ENCODE measurements at regions not wholly inside any gene's neighbourhood (a gene's known extent, or its start where the extent isn't known, plus 50 kb on each side); places are given as distances from the start of the nearest gene placed in this dataset.

DNA sequence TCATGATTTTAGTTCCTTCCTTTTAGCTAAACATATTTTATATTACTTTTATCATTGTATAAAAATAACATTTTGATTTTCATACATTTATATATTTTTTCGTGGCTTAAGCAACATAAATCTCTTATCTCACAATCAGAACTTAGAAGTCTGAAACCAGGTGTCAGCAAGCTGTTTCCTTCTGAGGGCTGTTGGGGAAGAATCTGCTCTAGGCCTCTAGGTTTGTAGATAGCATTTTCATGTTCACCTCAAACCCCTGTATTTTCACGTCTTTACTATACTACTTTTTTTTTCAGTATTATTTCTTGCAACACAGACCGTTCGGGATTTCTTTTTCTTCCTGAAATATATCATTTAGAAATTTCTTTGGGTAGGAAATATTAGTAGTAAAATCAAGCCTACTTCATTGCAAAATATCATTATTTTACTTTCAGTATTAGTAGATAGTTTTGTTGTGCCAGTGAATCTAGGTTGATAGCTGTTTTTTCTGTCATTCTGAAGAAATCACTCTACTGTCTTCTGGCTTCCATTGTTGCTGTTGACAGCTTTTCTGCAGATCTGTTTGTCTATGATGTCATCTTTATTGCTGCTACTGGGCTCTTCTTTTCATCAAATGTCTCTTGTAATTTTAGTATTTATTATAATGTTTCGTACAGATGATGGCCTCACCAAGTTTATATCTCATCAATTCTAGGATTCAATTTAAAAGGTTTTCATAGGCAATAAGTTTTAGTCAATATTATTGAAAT is 756.3 kb downstream of the VGLL3 start:
- ChIA-PET CTCF (no interaction called here), POLR2A (no interaction called here)
- no peaks in the 10 kb centered on the region for H3K36me3 ChIP-seq (ENCODE audit: insufficient read depth, low read length)
- H3K27me3 Mint-ChIP-seq = no peaks in the 10 kb centered on the region
- no peak for DNase-seq
- H3K36me3 Mint-ChIP-seq = no peaks in the 10 kb centered on the region
- no peaks in the 10 kb centered on the region for H3K4me1 ChIP-seq (ENCODE audit: insufficient read depth, low read length)
- H3K9me3 ChIP-seq (ENCODE audit: low read length) = no peaks in the 10 kb centered on the region
- H3K27ac ChIP-seq (ENCODE audit: low read depth, low read length) = no peak overlapping the region
- no peaks in the 10 kb centered on the region for H3K27me3 ChIP-seq (ENCODE audit: insufficient read depth, low read length, poor library complexity, severe bottlenecking)
- no peak overlapping the region for H3K4me3 ChIP-seq (ENCODE audit: low read length)
- H3K4me3 Mint-ChIP-seq = no peak overlapping the region
- H3K4me1 Mint-ChIP-seq = no peaks in the 10 kb centered on the region
- H3K27ac Mint-ChIP-seq = no peak overlapping the region
- H3K9me3 Mint-ChIP-seq = peaks cover 0 to 26% (median 2%) of the 10 kb centered on the region in 5 donors

DNA sequence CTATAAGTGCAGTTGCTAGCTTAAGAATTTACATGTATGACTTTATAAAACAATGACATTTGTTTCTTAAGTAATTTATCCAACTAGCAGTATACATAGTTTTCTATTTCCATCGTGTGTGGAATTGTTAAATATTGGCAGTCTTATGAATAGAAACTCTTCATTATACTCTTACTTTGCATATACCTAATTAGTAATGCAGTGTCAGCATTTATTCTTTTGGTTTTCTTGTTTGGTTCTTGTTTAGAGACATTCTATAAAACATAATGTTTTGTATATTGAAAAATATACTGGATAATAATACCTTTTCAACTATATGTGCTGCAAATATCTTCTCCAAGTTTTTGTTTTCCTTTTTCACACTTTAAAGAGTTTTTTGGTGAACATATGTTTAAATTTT is 760.2 kb downstream of the VGLL3 start:
- CTCF ChIA-PET = no interaction called here
- no peak overlapping the region for H3K4me3 Mint-ChIP-seq
- POLR2A ChIA-PET = no interaction called here
- no peak for DNase-seq
- Histone ChIP-seq H3K4me1 (ENCODE audit: insufficient read depth, low read length) (no peaks in the 10 kb centered on the region), H3K36me3 (ENCODE audit: insufficient read depth, low read length) (no peaks in the 10 kb centered on the region), H3K9me3 (ENCODE audit: low read length) (no peaks in the 10 kb centered on the region), H3K27me3 (ENCODE audit: insufficient read depth, low read length, poor library complexity, severe bottlenecking) (no peaks in the 10 kb centered on the region), H3K4me3 (ENCODE audit: low read length) (no peak overlapping the region), H3K27ac (ENCODE audit: low read depth, low read length) (no peak overlapping the region)
- peaks cover 0 to 22% (median 2%) of the 10 kb centered on the region in 5 donors for H3K9me3 Mint-ChIP-seq
- H3K27ac Mint-ChIP-seq = no peak overlapping the region
- no peaks in the 10 kb centered on the region for H3K36me3 Mint-ChIP-seq
- H3K4me1 Mint-ChIP-seq = no peaks in the 10 kb centered on the region
- no peaks in the 10 kb centered on the region for H3K27me3 Mint-ChIP-seq

DNA sequence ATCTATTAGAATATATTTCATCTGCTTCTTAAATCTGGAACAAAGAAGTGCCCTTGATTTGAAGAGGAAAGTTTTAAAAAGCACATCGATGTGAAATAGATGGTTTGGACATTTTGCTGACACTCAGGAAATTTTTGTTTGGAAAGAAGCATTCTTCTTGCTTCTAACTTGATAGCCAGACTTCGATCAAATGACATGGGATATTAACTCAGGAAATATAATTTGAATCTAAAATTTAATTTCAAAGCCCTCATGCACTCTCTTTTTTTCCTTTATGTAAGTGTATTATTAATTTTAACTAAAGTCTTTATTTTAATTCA is 761.2 kb downstream of the VGLL3 start:
- Histone ChIP-seq H3K27ac (ENCODE audit: low read depth, low read length) (no peak overlapping the region), H3K4me1 (ENCODE audit: insufficient read depth, low read length) (no peaks in the 10 kb centered on the region), H3K4me3 (ENCODE audit: low read length) (no peak overlapping the region), H3K36me3 (ENCODE audit: insufficient read depth, low read length) (no peaks in the 10 kb centered on the region), H3K27me3 (ENCODE audit: insufficient read depth, low read length, poor library complexity, severe bottlenecking) (no peaks in the 10 kb centered on the region), H3K9me3 (ENCODE audit: low read length) (no peaks in the 10 kb centered on the region)
- no peaks in the 10 kb centered on the region for H3K36me3 Mint-ChIP-seq
- POLR2A ChIA-PET = no interaction called here
- H3K27ac Mint-ChIP-seq = no peak overlapping the region
- peaks cover 0 to 20% (median 2%) of the 10 kb centered on the region in 5 donors for H3K9me3 Mint-ChIP-seq
- no peaks in the 10 kb centered on the region for H3K4me1 Mint-ChIP-seq
- CTCF ChIA-PET = no interaction called here
- DNase-seq = no peak
- no peak overlapping the region for H3K4me3 Mint-ChIP-seq
- H3K27me3 Mint-ChIP-seq = no peaks in the 10 kb centered on the region

DNA sequence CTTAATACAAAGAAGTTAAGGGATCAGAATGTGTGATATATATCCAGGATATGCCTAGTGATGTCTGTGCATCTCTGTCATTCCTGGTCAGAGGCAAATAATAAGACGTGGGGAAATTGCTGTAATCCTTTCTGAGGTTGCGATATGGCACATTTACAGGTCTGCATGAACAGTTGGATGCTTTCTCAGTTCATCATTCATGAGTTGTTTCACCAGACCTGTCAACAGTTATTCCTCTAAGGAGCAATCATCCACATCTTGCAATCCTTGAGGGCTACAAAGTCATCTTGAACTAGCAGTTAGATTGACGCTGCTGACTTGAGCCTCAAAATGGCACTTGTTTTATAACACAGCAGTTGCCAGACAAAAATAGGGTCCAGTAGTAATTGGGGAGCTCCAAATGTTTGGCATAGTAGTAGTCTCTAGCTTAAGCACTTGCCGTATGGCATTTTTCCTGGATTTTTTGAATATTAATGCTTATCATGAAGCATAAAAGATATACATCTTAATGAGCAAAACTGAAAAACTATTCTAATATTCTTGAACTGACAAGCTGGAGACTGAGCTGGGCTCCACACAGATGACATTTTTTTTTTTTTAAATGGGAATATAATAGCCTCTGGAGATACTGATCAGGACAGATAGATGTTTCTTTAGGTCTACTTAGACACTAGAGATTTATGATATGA is 761.7 kb downstream of the VGLL3 start:
- Histone ChIP-seq H3K4me3 (ENCODE audit: low read length) (no peak overlapping the region), H3K36me3 (ENCODE audit: insufficient read depth, low read length) (no peaks in the 10 kb centered on the region), H3K4me1 (ENCODE audit: insufficient read depth, low read length) (no peaks in the 10 kb centered on the region), H3K27ac (ENCODE audit: low read depth, low read length) (no peak overlapping the region), H3K27me3 (ENCODE audit: insufficient read depth, low read length, poor library complexity, severe bottlenecking) (no peaks in the 10 kb centered on the region), H3K9me3 (ENCODE audit: low read length) (no peaks in the 10 kb centered on the region)
- no peak for DNase-seq
- Mint-ChIP-seq H3K4me1 (no peaks in the 10 kb centered on the region), H3K9me3 (peaks cover 0 to 21% (median 2%) of the 10 kb centered on the region in 5 donors), H3K27ac (no peak overlapping the region), H3K4me3 (no peak overlapping the region), H3K27me3 (no peaks in the 10 kb centered on the region), H3K36me3 (no peaks in the 10 kb centered on the region)
- ChIA-PET CTCF (no interaction called here), POLR2A (no interaction called here)

DNA sequence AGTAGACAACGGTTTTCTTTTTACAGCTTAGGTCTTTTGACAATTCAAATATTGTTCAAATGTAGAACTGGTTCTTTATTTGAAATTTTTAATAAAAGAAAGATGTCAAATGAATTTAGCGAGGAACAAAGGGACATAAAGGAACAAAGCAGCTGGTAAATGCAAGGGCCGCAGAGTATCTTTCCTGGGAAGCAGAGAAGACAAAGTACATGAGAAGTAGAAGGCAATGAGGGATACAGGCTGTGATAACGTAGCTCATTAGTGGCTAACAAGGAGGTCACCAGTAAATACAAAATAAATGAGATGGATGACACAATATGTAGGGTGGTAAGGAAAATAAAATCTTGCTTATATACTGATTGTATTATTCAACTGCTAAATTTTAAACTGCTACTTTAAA is 762.8 kb downstream of the VGLL3 start:
- Mint-ChIP-seq H3K4me3 (no peak overlapping the region), H3K9me3 (peaks cover 0 to 18% (median 2%) of the 10 kb centered on the region in 5 donors), H3K27me3 (no peaks in the 10 kb centered on the region), H3K36me3 (no peaks in the 10 kb centered on the region), H3K4me1 (no peaks in the 10 kb centered on the region), H3K27ac (no peak overlapping the region)
- Histone ChIP-seq H3K27me3 (ENCODE audit: insufficient read depth, low read length, poor library complexity, severe bottlenecking) (no peaks in the 10 kb centered on the region), H3K4me1 (ENCODE audit: insufficient read depth, low read length) (no peaks in the 10 kb centered on the region), H3K4me3 (ENCODE audit: low read length) (no peak overlapping the region), H3K27ac (ENCODE audit: low read depth, low read length) (no peak overlapping the region), H3K36me3 (ENCODE audit: insufficient read depth, low read length) (no peaks in the 10 kb centered on the region), H3K9me3 (ENCODE audit: low read length) (no peaks in the 10 kb centered on the region)
- ChIA-PET CTCF (no interaction called here), POLR2A (no interaction called here)
- no peak for DNase-seq

GRCh38 chr3:86225461-86225860 is 765.5 kb downstream of the VGLL3 start:
- POLR2A ChIA-PET = no interaction called here
- no peaks in the 10 kb centered on the region for H3K4me1 Mint-ChIP-seq

GRCh38 chr3:86221601-86222000 is 769.3 kb downstream of the VGLL3 start:
- no peak overlapping the region for H3K4me3 ChIP-seq (ENCODE audit: low read length)
- POLR2A ChIA-PET = no interaction called here
- CTCF ChIA-PET = no interaction called here
- H3K9me3 ChIP-seq (ENCODE audit: low read length) = no peaks in the 10 kb centered on the region
- H3K4me1 Mint-ChIP-seq = no peaks in the 10 kb centered on the region
- no peaks in the 10 kb centered on the region for H3K4me1 ChIP-seq (ENCODE audit: insufficient read depth, low read length)
- no peak overlapping the region for H3K27ac Mint-ChIP-seq
- peaks cover 0 to 1% (median 0%) of the 10 kb centered on the region in 3 donors for H3K36me3 Mint-ChIP-seq
- no peaks in the 10 kb centered on the region for H3K27me3 Mint-ChIP-seq
- DNase-seq = no peak
- H3K36me3 ChIP-seq (ENCODE audit: insufficient read depth, low read length) = no peaks in the 10 kb centered on the region
- H3K9me3 Mint-ChIP-seq = peaks cover 11 to 30% (median 13%) of the 10 kb centered on the region in 5 donors
- no peaks in the 10 kb centered on the region for H3K27me3 ChIP-seq (ENCODE audit: insufficient read depth, low read length, poor library complexity, severe bottlenecking)
- no peak overlapping the region for H3K27ac ChIP-seq (ENCODE audit: low read depth, low read length)
- H3K4me3 Mint-ChIP-seq = no peak overlapping the region

More at GRCh38 chr3:86225461-86225860, 765.5 kb downstream of the VGLL3 start:
- Histone ChIP-seq H3K9me3 (ENCODE audit: low read length) (no peaks in the 10 kb centered on the region), H3K4me3 (ENCODE audit: low read length) (no peak overlapping the region), H3K27ac (ENCODE audit: low read depth, low read length) (no peak overlapping the region), H3K4me1 (ENCODE audit: insufficient read depth, low read length) (no peaks in the 10 kb centered on the region), H3K36me3 (ENCODE audit: insufficient read depth, low read length) (no peaks in the 10 kb centered on the region), H3K27me3 (ENCODE audit: insufficient read depth, low read length, poor library complexity, severe bottlenecking) (no peaks in the 10 kb centered on the region)
- CTCF ChIA-PET = no interaction called here
- Mint-ChIP-seq H3K9me3 (peaks cover 6 to 23% (median 8%) of the 10 kb centered on the region in 5 donors), H3K36me3 (peaks cover 0 to 1% (median 0%) of the 10 kb centered on the region in 3 donors), H3K27me3 (no peaks in the 10 kb centered on the region), H3K27ac (no peak overlapping the region), H3K4me3 (no peak overlapping the region)
- no peak for DNase-seq

DNA sequence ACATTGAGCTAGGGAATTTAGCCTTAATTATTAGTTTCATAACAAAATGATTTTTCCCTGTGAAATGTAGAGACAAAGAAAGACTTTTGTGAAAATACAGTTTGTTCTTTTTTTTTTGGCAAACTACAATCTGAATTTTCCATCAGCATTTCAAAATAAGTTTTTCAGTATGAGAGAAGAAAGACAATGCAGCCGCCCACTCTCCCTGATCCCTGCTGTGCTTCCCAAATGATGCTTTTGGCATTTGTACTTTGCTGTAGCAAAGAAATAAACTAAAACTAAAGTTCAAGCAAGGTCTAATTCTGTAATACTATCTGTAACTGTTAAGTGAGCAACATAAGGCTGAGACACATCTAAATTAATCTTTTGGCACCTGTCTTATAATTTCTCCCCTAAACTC is 782.2 kb downstream of the VGLL3 start:
- no peak overlapping the region for H3K27ac ChIP-seq (ENCODE audit: low read depth, low read length)
- H3K4me1 ChIP-seq (ENCODE audit: insufficient read depth, low read length) = no peaks in the 10 kb centered on the region
- no peak overlapping the region for H3K4me3 ChIP-seq (ENCODE audit: low read length)
- CTCF ChIA-PET = no interaction called here
- POLR2A ChIA-PET = no interaction called here
- Mint-ChIP-seq H3K27me3 (no peaks in the 10 kb centered on the region), H3K27ac (no peak overlapping the region), H3K9me3 (peaks cover 6 to 37% (median 9%) of the 10 kb centered on the region in 5 donors), H3K36me3 (no peaks in the 10 kb centered on the region), H3K4me1 (no peaks in the 10 kb centered on the region), H3K4me3 (no peak overlapping the region)
- DNase-seq = no peak
- H3K36me3 ChIP-seq (ENCODE audit: insufficient read depth, low read length) = no peaks in the 10 kb centered on the region
- H3K27me3 ChIP-seq (ENCODE audit: insufficient read depth, low read length, poor library complexity, severe bottlenecking) = no peaks in the 10 kb centered on the region
- no peaks in the 10 kb centered on the region for H3K9me3 ChIP-seq (ENCODE audit: low read length)
